HG02571 (cell line): ENCODE measurements at regions not wholly inside any gene's neighbourhood (a gene's known extent, or its start where the extent isn't known, plus 50 kb on each side); places are given as distances from the start of the nearest gene placed in this dataset.

ENCODE experiments used
- ATAC-seq: cut with Tn5 transposase; IDR thresholded peaks from one replicate; pipeline ENCODE4 v1.9.1; 2021; ENCODE audit warnings: mild to moderate bottlenecking, moderate library complexity; ENCODE audit not compliant: unreplicated experiment

- no peak for ATAC-seq
Observed at GRCh38 chr4:62209757-62210485, 1009.8 kb downstream of the ADGRL3 start.

- ATAC-seq = no peak
Observed at GRCh38 chr4:62208921-62209320, 1008.8 kb downstream of the ADGRL3 start.

- no peak for ATAC-seq
Observed at GRCh38 chr4:62204136-62204535, 1004.0 kb downstream of the ADGRL3 start.

GRCh38 chr4:62199291-62199810 is 999.2 kb downstream of the ADGRL3 start:
- no peak for ATAC-seq

GRCh38 chr4:62196338-62196737 is 996.2 kb downstream of the ADGRL3 start:
- ATAC-seq = no peak

GRCh38 chr4:62194342-62194741 is 994.2 kb downstream of the ADGRL3 start:
- ATAC-seq = no peak

- ATAC-seq = no peak
Observed at GRCh38 chr4:62193761-62194160, 993.6 kb downstream of the ADGRL3 start.

- no peak for ATAC-seq
Observed at GRCh38 chr4:62191451-62192240, 991.5 kb downstream of the ADGRL3 start.

GRCh38 chr4:62170235-62170634 is 970.1 kb downstream of the ADGRL3 start:
- no peak for ATAC-seq

- no peak for ATAC-seq
Observed at GRCh38 chr4:62168681-62169080, 968.6 kb downstream of the ADGRL3 start.

GRCh38 chr4:62162606-62163005 is 962.5 kb downstream of the ADGRL3 start:
- no peak for ATAC-seq

GRCh38 chr4:62161446-62161845 is 961.3 kb downstream of the ADGRL3 start:
- ATAC-seq = no peak

GRCh38 chr4:62159876-62160275 is 959.8 kb downstream of the ADGRL3 start:
- no peak for ATAC-seq

GRCh38 chr4:62159306-62159705 is 959.2 kb downstream of the ADGRL3 start:
- no peak for ATAC-seq

- no peak for ATAC-seq
Observed at GRCh38 chr4:62156205-62156604, 956.1 kb downstream of the ADGRL3 start.

GRCh38 chr4:62145276-62145675 is 945.1 kb downstream of the ADGRL3 start:
- no peak for ATAC-seq

- ATAC-seq = no peak
Observed at GRCh38 chr4:62144431-62144830, 944.3 kb downstream of the ADGRL3 start.

GRCh38 chr4:62135565-62136156 is 935.5 kb downstream of the ADGRL3 start:
- no peak for ATAC-seq

- no peak for ATAC-seq
Observed at GRCh38 chr4:62133977-62134376, 933.9 kb downstream of the ADGRL3 start.

GRCh38 chr4:62133101-62133897 is 933.2 kb downstream of the ADGRL3 start:
- no peak for ATAC-seq

GRCh38 chr4:62131049-62131448 is 930.9 kb downstream of the ADGRL3 start:
- no peak for ATAC-seq
